ENCODE measurements at regions not wholly inside any gene's neighbourhood (a gene's known extent, or its start where the extent isn't known, plus 50 kb on each side); places are given as distances from the start of the nearest gene placed in this dataset.

DNA sequence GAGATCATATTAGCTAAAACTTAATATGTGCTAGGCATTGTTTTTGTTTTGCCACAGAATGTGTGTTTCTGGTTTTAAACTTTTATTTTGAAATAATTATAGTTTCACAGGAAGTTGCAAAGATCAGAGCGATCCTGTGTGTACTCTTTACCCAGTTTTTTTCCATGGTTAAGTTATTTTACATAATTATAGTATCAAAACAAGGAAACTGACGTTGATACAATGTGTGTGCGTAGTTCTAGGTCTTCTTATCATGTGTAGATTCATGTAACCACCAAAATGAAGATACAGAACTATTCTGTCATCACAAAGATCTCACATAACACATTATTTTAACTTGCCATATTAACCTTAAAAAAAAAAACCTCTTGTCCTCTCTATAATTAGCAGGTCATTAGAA, 69.2 kb downstream of the BLTP1 start:
- no peaks in the 10 kb centered on the region for H3K27me3 ChIP-seq
- H3K4me1 ChIP-seq: no peaks in the 10 kb centered on the region
- 77 to 80% methylated on average over 3 of the region's 3 CpGs for WGBS, 2 donors
- no peaks in the 10 kb centered on the region for H3K9me3 ChIP-seq
- H3K36me3 ChIP-seq: peaks cover 12 to 19% of the 10 kb centered on the region in 2 donors
- no peak for TF ChIP-seq POLR2A (IDR thresholded peaks at IDR 0.05)
- TF ChIP-seq, protein P1, sequence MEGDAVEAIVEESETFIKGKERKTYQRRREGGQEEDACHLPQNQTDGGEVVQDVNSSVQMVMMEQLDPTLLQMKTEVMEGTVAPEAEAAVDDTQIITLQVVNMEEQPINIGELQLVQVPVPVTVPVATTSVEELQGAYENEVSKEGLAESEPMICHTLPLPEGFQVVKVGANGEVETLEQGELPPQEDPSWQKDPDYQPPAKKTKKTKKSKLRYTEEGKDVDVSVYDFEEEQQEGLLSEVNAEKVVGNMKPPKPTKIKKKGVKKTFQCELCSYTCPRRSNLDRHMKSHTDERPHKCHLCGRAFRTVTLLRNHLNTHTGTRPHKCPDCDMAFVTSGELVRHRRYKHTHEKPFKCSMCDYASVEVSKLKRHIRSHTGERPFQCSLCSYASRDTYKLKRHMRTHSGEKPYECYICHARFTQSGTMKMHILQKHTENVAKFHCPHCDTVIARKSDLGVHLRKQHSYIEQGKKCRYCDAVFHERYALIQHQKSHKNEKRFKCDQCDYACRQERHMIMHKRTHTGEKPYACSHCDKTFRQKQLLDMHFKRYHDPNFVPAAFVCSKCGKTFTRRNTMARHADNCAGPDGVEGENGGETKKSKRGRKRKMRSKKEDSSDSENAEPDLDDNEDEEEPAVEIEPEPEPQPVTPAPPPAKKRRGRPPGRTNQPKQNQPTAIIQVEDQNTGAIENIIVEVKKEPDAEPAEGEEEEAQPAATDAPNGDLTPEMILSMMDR (IDR thresholded peaks at IDR 0.05): no peak
- intact Hi-C loops (cut with DNase I): no loop called here
- no peak for DNase-seq
- no peak overlapping the region for H3K27ac ChIP-seq
- H3K4me3 ChIP-seq (replicated peaks in 1 of 3): no peak overlapping the region

DNA sequence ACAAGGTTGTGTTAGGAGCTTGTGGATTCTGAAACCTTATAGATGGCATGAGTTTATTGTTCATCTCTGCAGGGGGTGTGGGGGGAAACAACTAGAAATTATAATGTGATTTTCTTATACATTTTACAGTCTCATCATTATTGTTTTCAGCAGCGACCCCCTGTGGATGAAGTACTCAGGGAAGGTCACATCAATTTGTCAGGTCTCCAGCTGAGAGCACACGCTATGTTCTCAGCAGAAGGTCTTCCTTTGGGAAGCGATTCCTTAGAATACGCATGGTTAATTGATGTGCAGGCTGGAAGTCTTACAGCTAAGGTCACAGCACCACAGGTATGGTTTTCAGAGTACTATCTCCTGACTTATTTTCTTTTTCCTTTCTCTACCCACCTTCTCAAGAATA, 72.2 kb downstream of the BLTP1 start:
- intact Hi-C loops (cut with DNase I): no loop called here
- no peaks in the 10 kb centered on the region for H3K4me1 ChIP-seq
- H3K36me3 ChIP-seq: peaks cover 13 to 16% of the 10 kb centered on the region in 2 donors

DNA sequence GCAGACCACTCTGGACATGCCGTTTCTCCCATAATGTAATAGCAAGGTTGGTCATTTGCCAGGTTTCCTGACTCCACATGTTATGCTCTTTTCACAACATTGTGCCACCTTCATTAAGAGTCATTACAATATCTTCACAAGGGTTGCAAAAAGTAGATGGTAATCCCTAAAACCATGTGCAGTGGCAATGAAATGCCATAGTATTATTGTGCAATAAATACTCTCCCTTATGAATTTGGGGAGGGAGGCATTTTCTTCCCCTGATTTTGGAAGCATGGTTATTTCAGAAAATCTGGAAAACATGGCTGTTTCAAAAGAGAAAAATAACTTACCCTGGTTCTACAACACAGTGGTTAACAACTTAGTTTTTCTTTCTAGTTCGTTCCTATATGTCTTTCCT, 75.1 kb downstream of the BLTP1 start:
- TF ChIP-seq, protein P1 (IDR thresholded peaks at IDR 0.05): no peak
- no peak for TF ChIP-seq POLR2A (IDR thresholded peaks at IDR 0.05)
- Histone ChIP-seq H3K4me1 (no peaks in the 10 kb centered on the region), H3K4me3 (replicated peaks in 1 of 3) (no peak overlapping the region), H3K27me3 (no peaks in the 10 kb centered on the region), H3K27ac (no peak overlapping the region), H3K9me3 (no peaks in the 10 kb centered on the region), H3K36me3 (peaks cover 10 to 12% of the 10 kb centered on the region in 2 donors)
- 92 to 96% methylated on average over 2 of the region's 2 CpGs for WGBS, 2 donors
- intact Hi-C loops (cut with DNase I): no loop called here
- DNase-seq: no peak

More for the DNA sequence above, 72.2 kb downstream of the BLTP1 start:
- WGBS, 2 donors: 73 to 82% methylated on average over 4 of the region's 4 CpGs
- Histone ChIP-seq H3K9me3 (no peaks in the 10 kb centered on the region), H3K27me3 (no peaks in the 10 kb centered on the region), H3K27ac (no peak overlapping the region), H3K4me3 (replicated peaks in 1 of 3) (no peak overlapping the region)
- TF ChIP-seq, protein P1 (IDR thresholded peaks at IDR 0.05): peak in 2 of 6 experiments; percentile 28 to 31
- no peak for TF ChIP-seq POLR2A (IDR thresholded peaks at IDR 0.05)
- DNase-seq: peak in 1 of 2 donors; percentile 25

DNA sequence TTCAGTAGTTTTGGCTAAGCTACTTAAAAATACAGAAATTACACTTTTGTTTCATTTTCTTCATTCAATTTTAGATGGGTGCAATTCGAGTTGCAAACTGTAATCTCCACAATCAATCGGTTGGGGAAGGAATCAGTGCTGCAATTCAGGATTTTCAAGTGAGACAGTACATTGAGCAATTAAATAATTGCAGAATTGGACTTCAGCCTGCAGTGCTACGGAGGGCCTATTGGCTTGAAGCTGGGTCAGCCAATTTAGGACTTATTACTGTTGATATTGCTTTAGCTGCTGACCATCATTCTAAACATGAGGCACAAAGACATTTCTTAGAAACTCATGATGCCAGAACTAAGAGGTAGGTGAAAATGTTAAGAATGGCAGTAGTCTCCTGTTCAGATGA, 77.7 kb downstream of the BLTP1 start:
- intact Hi-C loops (cut with DNase I): no loop called here
- 84 to 90% methylated on average over 3 of the region's 3 CpGs for WGBS, 2 donors
- Histone ChIP-seq H3K9me3 (no peaks in the 10 kb centered on the region), H3K27me3 (no peaks in the 10 kb centered on the region), H3K4me3 (replicated peaks in 1 of 3) (no peak overlapping the region), H3K27ac (no peak overlapping the region), H3K36me3 (peaks cover 8 to 12% of the 10 kb centered on the region in 2 donors), H3K4me1 (no peaks in the 10 kb centered on the region)
- TF ChIP-seq, protein P1 (IDR thresholded peaks at IDR 0.05): no peak
- no peak for TF ChIP-seq POLR2A (IDR thresholded peaks at IDR 0.05)
- DNase-seq: no peak

DNA sequence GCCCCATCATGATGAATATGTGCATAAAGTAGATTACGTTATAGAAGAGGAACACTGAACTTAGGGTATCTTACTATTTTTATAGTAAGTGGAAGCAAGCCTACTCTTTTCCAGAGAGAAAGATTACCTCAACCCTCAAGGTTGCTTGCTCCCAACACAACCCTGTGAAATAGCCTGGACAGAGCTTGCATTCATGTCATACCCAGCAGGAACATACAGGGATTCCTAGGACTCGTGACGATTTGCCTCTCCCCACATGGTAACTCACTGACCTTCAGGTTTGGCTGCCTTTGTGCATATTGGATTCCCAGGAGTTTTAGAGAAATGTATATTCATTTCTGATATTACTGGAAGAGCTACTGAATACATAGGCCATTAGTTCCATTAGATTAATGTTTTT, 80.5 kb downstream of the BLTP1 start:
- no peak for DNase-seq
- TF ChIP-seq, protein P1 (IDR thresholded peaks at IDR 0.05): no peak
- TF ChIP-seq POLR2A (IDR thresholded peaks at IDR 0.05): no peak
- intact Hi-C loops (cut with DNase I): no loop called here
- Histone ChIP-seq H3K4me3 (replicated peaks in 1 of 3) (no peak overlapping the region), H3K27ac (no peak overlapping the region), H3K27me3 (no peaks in the 10 kb centered on the region), H3K36me3 (peaks cover 8 to 9% of the 10 kb centered on the region in 2 donors), H3K9me3 (no peaks in the 10 kb centered on the region), H3K4me1 (no peaks in the 10 kb centered on the region)
- 94 to 99% methylated on average over 3 of the region's 3 CpGs for WGBS, 2 donors

All from thyroid gland (tissue), 4 donors.